HEK293 (cell line): ENCODE measurements at regions not wholly inside any gene's neighbourhood (a gene's known extent, or its start where the extent isn't known, plus 50 kb on each side); places are given as distances from the start of the nearest gene placed in this dataset.

Experiments
- CTCF ChIA-PET: fragments of 350-600 bp; formaldehyde crosslinking; extraction: SDS; loops from one replicate; lab custom pipeline; 2021; ENCODE audit warnings: antibody characterized with exemption; lab: Yijun Ruan, JAX
- POLR2A ChIA-PET: fragments of 300-600 bp; formaldehyde crosslinking; extraction: SDS; loops from one replicate; lab custom pipeline; 2020; ENCODE audit warnings: antibody characterized with exemption, inconsistent platforms; lab: Yijun Ruan, JAX
- H3K27ac ChIP-seq: fragments of 200-500 bp; sonication (Bioruptor generic); 2 replicates; pipeline ENCODE4 v1.5.1; 2014; ENCODE audit warnings: low read depth, low read length, control low read depth, inconsistent platforms; ENCODE audit errors: extremely low read depth
- H3K36me3 ChIP-seq, 2 experiments: fragments of 200-500 bp in 1 of 2; sonication (Bioruptor generic) in 1 of 2; 1 replicate in 1 of 2; 2 replicates in 1 of 2; pipeline ENCODE4 v1.5.1; 2014 to 2017; ENCODE audit warnings: inconsistent platforms in 2 of 2, low read length in 2 of 2; ENCODE audit not compliant: control insufficient read depth in 2 of 2, insufficient read depth in 1 of 2
- H3K4me1 ChIP-seq: fragments of 200-500 bp; sonication (Bioruptor generic); 2 replicates; pipeline ENCODE4 v1.5.1; 2014; ENCODE audit warnings: mild to moderate bottlenecking, low read length, inconsistent platforms; ENCODE audit not compliant: control insufficient read depth, insufficient read depth
- H3K4me3 ChIP-seq: 2 replicates; pipeline ENCODE4 v1.5.1; 2011; ENCODE audit warnings: low read depth, mild to moderate bottlenecking, control low read depth, low read length, moderate library complexity
- H3K9me3 ChIP-seq: fragments of 200-500 bp; sonication (Bioruptor generic); 2 replicates; pipeline ENCODE4 v1.5.1; 2014; ENCODE audit warnings: low read depth, low read length, inconsistent platforms; ENCODE audit not compliant: control insufficient read depth, insufficient read depth
- HOXA7 ChIP-seq: sonication (generic); formaldehyde crosslinking; IDR thresholded peaks from 2 replicates; pipeline ENCODE4 v1.8.1; 2022; ENCODE audit warnings: missing genetic modification reagents, borderline replicate concordance
- HOXD13 ChIP-seq: sonication (generic); formaldehyde crosslinking; IDR thresholded peaks from 2 replicates; pipeline ENCODE4 v1.8.0; 2022; ENCODE audit warnings: missing genetic modification reagents, borderline replicate concordance
- KLF7 ChIP-seq: fragments of 450-650 bp; formaldehyde crosslinking; IDR thresholded peaks from 2 replicates; pipeline ENCODE4 v1.5.1; 2016; ENCODE audit warnings: missing biosample characterization, missing genetic modification characterization, borderline replicate concordance
- KLF8 ChIP-seq: fragments of 450-650 bp; formaldehyde crosslinking; IDR thresholded peaks from 2 replicates; pipeline ENCODE4 v1.5.1; 2016; ENCODE audit warnings: missing biosample characterization, missing genetic modification characterization
- MZF1 ChIP-seq: fragments of 450-650 bp; formaldehyde crosslinking; IDR thresholded peaks from 2 replicates; pipeline ENCODE4 v1.5.1; 2017; ENCODE audit warnings: missing biosample characterization, missing genetic modification characterization, borderline replicate concordance
- REST ChIP-seq: fragments of 450-650 bp; formaldehyde crosslinking; IDR thresholded peaks from 2 replicates; pipeline ENCODE4 v1.5.1; 2016; ENCODE audit warnings: missing biosample characterization, missing genetic modification characterization
- ZNF155 ChIP-seq: fragments of 450-650 bp; formaldehyde crosslinking; IDR thresholded peaks from 2 replicates; pipeline ENCODE4 v1.5.1; 2016; ENCODE audit warnings: missing biosample characterization, missing genetic modification characterization
- ZNF16 ChIP-seq: fragments of 450-650 bp; formaldehyde crosslinking; IDR thresholded peaks from 2 replicates; pipeline ENCODE4 v1.5.1; 2016; ENCODE audit warnings: low read depth, missing biosample characterization, missing genetic modification characterization
- ZNF19 ChIP-seq: fragments of 450-650 bp; formaldehyde crosslinking; IDR thresholded peaks from 2 replicates; pipeline ENCODE4; 2016; ENCODE audit warnings: missing biosample characterization, missing genetic modification characterization, low read depth
- ZNF223 ChIP-seq: fragments of 450-650 bp; formaldehyde crosslinking; IDR thresholded peaks from 2 replicates; pipeline ENCODE4 v1.5.1; 2016; ENCODE audit warnings: missing biosample characterization, missing genetic modification characterization
- ZNF324 ChIP-seq: fragments of 450-650 bp; formaldehyde crosslinking; IDR thresholded peaks from 2 replicates; pipeline ENCODE4 v1.5.1; 2016; ENCODE audit warnings: missing biosample characterization, missing genetic modification characterization
- ZNF335 ChIP-seq: fragments of 450-650 bp; formaldehyde crosslinking; conservative IDR thresholded peaks from 2 replicates; pipeline ENCODE4 v1.5.1; 2016; ENCODE audit warnings: missing biosample characterization, missing genetic modification characterization
- ZNF341 ChIP-seq: fragments of 450-650 bp; formaldehyde crosslinking; IDR thresholded peaks from 2 replicates; pipeline ENCODE4; 2016; ENCODE audit warnings: low read depth, missing biosample characterization, missing genetic modification characterization
- ZNF416 ChIP-seq: fragments of 450-650 bp; formaldehyde crosslinking; IDR thresholded peaks from 2 replicates; pipeline ENCODE4 v1.5.1; 2016; ENCODE audit warnings: missing biosample characterization, missing genetic modification characterization
- ZNF529 ChIP-seq: fragments of 450-650 bp; formaldehyde crosslinking; IDR thresholded peaks from 2 replicates; pipeline ENCODE4 v1.5.1; 2017; ENCODE audit warnings: missing genetic modification characterization, missing biosample characterization; ENCODE audit not compliant: insufficient replicate concordance
- ZNF624 ChIP-seq: fragments of 450-650 bp; formaldehyde crosslinking; IDR thresholded peaks from 2 replicates; pipeline ENCODE4 v1.5.1; 2017; ENCODE audit warnings: missing biosample characterization, missing genetic modification characterization
- ZNF704 ChIP-seq: fragments of 450-650 bp; formaldehyde crosslinking; IDR thresholded peaks from 2 replicates; pipeline ENCODE4 v1.5.1; 2016; ENCODE audit warnings: missing biosample characterization, missing genetic modification characterization
- ZNF777 ChIP-seq: fragments of 450-650 bp; formaldehyde crosslinking; IDR thresholded peaks from 2 replicates; pipeline ENCODE4 v1.5.1; 2017; ENCODE audit warnings: missing biosample characterization, missing genetic modification characterization, borderline replicate concordance
- ZSCAN23 ChIP-seq: fragments of 450-650 bp; formaldehyde crosslinking; IDR thresholded peaks from 2 replicates; pipeline ENCODE4 v1.5.1; 2016; ENCODE audit warnings: missing biosample characterization, missing genetic modification characterization

GRCh38 chr6:157741948-157742556 is 81.0 kb upstream of the SNX9 start:
- H3K4me1 ChIP-seq: no peaks in the 10 kb centered on the region
- no peaks in the 10 kb centered on the region for H3K36me3 ChIP-seq
- POLR2A ChIA-PET: no interaction called here
- H3K27ac ChIP-seq: no peak overlapping the region
- no peaks in the 10 kb centered on the region for H3K9me3 ChIP-seq
- no peak for TF ChIP-seq ZNF777 (tag by site-specific recombination)
- H3K4me3 ChIP-seq: no peak overlapping the region
- CTCF ChIA-PET: interaction anchor here (0.8 to 3.5 kb wide), 2 partner anchors 14 to 132 kb away, joined by 3 to 24 read pairs; no protein-coding TSS in a partner anchor

GRCh38 chr6:157744102-157744601 is 78.9 kb upstream of the SNX9 start:
- no peaks in the 10 kb centered on the region for H3K36me3 ChIP-seq
- no peaks in the 10 kb centered on the region for H3K9me3 ChIP-seq
- H3K4me3 ChIP-seq: no peak overlapping the region
- H3K27ac ChIP-seq: no peak overlapping the region
- TF ChIP-seq KLF8: no peak
- TF ChIP-seq ZNF155 (tag by site-specific recombination): no peak
- TF ChIP-seq ZNF624 (tag by site-specific recombination): no peak
- TF ChIP-seq ZNF416 (tag by site-specific recombination): no peak
- no peak for TF ChIP-seq ZNF324
- TF ChIP-seq HOXA7 (CRISPR knock-in tag): no peak
- no peak for TF ChIP-seq ZNF335
- no peak for TF ChIP-seq MZF1 (tag by site-specific recombination)
- TF ChIP-seq ZSCAN23: no peak
- no peak for TF ChIP-seq ZNF16 (tag by site-specific recombination)
- no peak for TF ChIP-seq ZNF704 (tag by site-specific recombination)
- no peak for TF ChIP-seq ZNF529 (tag by site-specific recombination)
- TF ChIP-seq REST (tag by site-specific recombination): no peak
- TF ChIP-seq, all 188 proteins: peak for 0
- POLR2A ChIA-PET: no interaction called here
- H3K4me1 ChIP-seq: no peaks in the 10 kb centered on the region
- CTCF ChIA-PET: no interaction called here

GRCh38 chr6:157746897-157747296 is 76.1 kb upstream of the SNX9 start:
- H3K9me3 ChIP-seq: no peaks in the 10 kb centered on the region
- ChIA-PET POLR2A (no interaction called here), CTCF (interaction anchor here (0.7 to 3.4 kb wide), 3 partner anchors 10 to 33 kb away, joined by 3 to 13 read pairs (median 5); no protein-coding TSS in a partner anchor)
- TF ChIP-seq ZNF341 (tag by site-specific recombination) (no peak), ZNF223 (tag by site-specific recombination) (no peak), ZNF19 (tag by site-specific recombination) (no peak), HOXD13 (CRISPR knock-in tag) (no peak), KLF7 (tag by site-specific recombination) (no peak)
- no peak overlapping the region for H3K27ac ChIP-seq
- no peak overlapping the region for H3K4me3 ChIP-seq
- no peaks in the 10 kb centered on the region for H3K4me1 ChIP-seq
- no peaks in the 10 kb centered on the region for H3K36me3 ChIP-seq
